GM19397 (cell line): ENCODE measurements at regions not wholly inside any gene's neighbourhood (a gene's known extent, or its start where the extent isn't known, plus 50 kb on each side); places are given as distances from the start of the nearest gene placed in this dataset.

ENCODE experiments used
- ATAC-seq: cut with Tn5 transposase; IDR thresholded peaks from one replicate; pipeline ENCODE4 v1.9.1; 2021; ENCODE audit warnings: mild to moderate bottlenecking, moderate library complexity; ENCODE audit not compliant: unreplicated experiment

DNA sequence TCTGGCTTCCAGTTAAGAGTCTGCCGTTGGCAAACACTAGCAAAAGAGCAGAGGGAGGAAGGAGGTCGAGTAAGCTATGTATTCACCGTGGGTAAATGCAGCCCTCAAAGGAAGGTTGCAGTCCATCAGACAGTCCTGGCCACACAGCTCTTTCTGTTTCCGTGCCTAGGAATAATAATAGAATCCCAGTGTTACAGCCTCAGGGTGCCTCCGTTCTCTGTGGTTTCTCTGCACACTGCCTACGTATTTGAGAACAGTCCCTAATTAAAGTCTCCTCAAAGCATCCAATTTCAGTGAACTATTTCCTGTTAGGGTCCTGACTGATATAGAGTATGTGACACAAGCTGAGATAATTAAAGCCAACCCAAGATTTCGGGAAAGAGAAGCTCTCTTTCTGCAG, 176.7 kb downstream of the GPAM start:
- ATAC-seq = no peak

- ATAC-seq = no peak
These were observed 161.4 kb downstream of the GPAM start for GRCh38 chr10:112022196-112022595.

DNA sequence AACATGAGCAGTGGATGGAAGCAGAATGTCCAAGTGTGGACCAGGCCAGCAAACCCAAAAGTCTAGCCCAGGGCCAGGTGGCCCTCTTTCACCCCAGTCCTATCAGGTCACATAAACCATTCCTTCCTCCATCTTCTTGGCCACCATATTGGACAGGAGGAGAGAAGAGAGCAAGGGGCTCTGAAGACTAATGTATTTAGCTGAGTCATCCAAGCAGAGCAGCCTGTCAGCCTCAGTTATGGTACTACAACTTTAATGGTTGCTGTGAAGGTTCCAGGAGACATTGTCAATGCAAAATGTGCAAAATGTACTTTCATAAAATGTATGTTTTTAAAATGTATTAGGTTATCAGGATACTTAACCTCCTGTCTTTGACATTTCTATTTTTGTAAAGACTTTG, 159.5 kb downstream of the GPAM start:
- no peak for ATAC-seq

GRCh38 chr10:112025228-112025627, 158.3 kb downstream of the GPAM start:
- no peak for ATAC-seq

DNA sequence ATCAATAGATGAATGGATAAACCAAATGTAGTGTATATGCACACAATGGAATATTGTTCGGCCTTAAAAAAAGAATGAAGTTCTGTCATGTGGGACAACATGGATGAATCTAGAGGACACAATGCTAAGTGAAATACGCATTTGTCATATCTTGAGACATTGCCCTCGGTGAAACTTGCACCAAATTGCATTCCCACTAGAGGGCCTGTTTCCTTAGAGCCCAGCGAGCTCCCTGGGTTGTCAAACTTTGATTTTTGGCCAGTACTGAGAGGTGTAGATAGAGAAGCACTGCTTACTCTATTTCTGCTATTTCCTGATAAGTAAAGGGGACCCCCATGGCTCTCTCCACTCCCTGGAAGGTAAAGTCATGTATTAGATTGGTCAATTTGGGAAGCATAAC, 157.1 kb downstream of the GPAM start:
- ATAC-seq = no peak

GRCh38 chr10:112027731-112028280, 155.8 kb downstream of the GPAM start:
- no peak for ATAC-seq

DNA sequence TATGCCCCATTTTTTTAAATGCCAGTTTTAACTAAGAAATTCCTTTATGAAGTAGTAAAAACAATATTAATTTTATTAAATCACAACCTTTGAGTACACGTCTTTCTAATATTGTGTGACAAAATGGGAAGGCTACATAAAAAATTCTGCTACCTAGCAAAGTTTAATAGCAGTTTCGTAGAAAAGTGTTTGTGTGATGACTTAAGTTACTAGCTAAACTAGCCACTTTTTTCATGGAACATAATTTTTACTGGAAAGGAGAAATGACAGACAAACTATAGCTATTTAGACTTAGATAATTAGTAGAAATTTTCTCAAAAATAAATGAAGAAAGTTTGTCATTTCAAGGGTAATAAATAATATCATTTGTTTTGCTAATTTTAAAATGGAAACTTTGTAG, 153.1 kb downstream of the GPAM start:
- ATAC-seq = no peak

GRCh38 chr10:112039823-112040222, 143.7 kb downstream of the GPAM start:
- ATAC-seq = no peak

DNA sequence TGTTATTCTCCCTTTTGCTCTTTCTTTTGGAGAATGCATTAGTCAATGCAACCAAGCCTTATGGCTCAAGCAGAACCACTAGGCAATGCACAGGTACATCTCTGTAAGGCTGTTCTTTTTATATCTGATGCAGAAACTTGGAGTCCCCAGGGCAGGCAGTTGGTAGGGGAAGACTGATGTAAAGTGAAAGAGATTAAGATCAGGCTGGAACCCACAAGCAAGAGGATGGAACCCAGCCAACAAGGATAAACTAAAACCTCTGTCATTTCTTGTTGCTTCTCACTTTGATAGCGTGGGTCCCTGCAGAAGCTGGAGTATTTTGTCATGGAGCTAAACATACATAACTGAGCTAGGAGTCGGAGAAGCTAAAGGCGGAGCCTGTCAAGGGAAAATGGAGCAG, 142.9 kb downstream of the GPAM start:
- ATAC-seq = no peak

- ATAC-seq = no peak
These were observed 137.6 kb downstream of the GPAM start for GRCh38 chr10:112045938-112046337.

GRCh38 chr10:112047674-112048073, 135.9 kb downstream of the GPAM start:
- ATAC-seq = no peak

DNA sequence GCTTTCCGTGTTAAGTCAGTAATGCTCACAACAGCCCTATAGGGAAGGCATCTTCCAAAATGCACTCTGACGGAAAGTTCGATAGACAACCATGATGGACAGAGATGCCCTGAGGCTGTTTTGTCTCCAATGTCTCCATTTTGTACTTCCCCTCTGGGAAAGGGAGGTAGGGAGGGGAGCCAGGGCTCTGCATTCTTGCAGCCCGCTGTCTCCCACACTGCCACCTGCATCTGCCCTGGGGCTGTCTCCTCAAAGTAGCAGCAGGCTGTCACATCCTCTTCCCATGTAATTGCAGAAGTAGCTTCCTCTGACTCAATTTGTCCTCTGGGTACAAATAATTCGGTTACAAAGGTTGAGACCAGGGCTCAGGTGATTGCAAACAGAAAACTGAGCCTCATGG, 131.4 kb downstream of the GPAM start:
- ATAC-seq = no peak

GRCh38 chr10:112053895-112054294, 129.7 kb downstream of the GPAM start:
- no peak for ATAC-seq

GRCh38 chr10:112054516-112054915, 129.0 kb downstream of the GPAM start:
- no peak for ATAC-seq

DNA sequence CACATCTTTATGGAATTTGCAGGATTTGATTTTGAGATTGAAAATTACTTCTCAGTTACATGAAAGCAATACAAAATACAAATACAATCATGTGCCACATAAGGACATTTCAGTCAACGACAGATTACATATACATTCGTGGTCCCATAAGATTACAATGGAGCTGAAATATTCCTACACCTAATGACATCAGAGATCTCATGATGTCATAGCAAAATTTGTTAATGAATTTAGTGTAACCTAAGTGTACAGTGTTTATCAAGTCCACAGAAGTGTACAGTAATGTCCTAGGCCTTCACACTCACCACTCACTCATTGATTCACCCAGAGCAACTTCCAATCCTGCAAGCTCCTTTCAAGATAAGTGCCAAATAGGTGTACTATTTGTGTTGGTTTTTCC, 126.5 kb downstream of the GPAM start:
- no peak for ATAC-seq

DNA sequence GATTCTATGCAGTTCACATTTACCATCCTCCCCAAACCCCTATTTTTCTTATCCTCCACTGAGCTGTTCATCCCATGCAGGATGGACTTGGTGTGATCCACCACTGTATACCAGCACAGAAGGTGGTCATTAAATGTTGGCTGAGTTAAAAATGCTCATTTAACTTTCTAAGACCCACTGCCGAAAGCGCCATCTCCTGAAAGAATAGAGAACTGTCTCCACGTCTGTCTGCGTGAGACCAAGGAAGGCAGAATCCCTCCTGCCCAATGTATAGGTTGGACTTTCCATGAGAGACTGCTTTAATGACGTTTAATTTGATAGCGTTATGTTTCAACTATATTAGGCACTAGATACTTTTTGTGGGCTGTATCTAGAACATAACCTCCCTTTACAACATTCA, 124.3 kb downstream of the GPAM start:
- no peak for ATAC-seq

- ATAC-seq = no peak
These were observed 111.9 kb downstream of the GPAM start for GRCh38 chr10:112071596-112072133.

GRCh38 chr10:112078003-112078402, 105.6 kb downstream of the GPAM start:
- no peak for ATAC-seq

DNA sequence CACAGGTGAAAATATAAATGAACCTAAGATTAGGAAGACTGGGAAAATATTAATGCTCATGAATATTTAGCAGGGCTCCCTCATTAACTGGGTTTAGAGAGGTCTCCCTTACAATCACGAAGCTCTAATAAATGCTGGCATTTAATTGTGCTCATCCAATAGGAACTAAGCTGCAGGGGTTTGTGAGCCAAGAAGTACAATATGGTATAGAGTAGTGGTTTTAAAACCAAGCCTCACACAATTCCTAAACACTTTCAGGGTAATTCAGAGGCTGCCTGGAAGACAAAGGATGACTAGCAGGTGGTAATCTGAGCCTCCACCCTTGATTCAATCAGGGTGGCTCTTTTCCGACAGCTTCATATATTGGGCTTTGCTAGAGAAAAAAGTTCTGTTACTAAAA, 103.3 kb downstream of the GPAM start:
- ATAC-seq = no peak

GRCh38 chr10:112082120-112082519, 101.4 kb downstream of the GPAM start:
- ATAC-seq = no peak

GRCh38 chr10:112083472-112083871, 100.1 kb downstream of the GPAM start:
- no peak for ATAC-seq

GRCh38 chr10:112087953-112088456, 95.6 kb downstream of the GPAM start:
- no peak for ATAC-seq

DNA sequence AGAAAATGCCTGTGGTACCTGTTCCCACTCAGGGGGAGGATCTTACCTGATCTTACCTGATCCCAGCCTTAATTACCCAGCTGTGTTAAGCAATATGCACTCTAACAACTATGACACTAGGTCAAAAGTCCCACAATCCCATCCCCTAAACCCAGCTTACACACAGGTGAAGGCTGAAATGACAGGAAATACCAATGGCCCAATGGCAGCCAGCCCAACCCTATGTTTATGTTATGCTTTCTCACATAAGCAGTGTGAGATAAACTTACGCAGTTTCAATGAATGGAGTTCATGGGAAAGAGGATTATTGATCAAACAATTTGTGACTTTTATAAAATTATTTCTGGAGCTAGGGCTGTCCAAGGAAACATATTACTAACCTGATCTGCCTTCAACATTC, 91.9 kb downstream of the GPAM start:
- ATAC-seq = no peak
